ENCODE measurements at regions not wholly inside any gene's neighbourhood (a gene's known extent, or its start where the extent isn't known, plus 50 kb on each side); places are given as distances from the start of the nearest gene placed in this dataset.

- no peak for TF ChIP-seq CTCF (IDR thresholded peaks at IDR 0.05; ENCODE audit: unreplicated experiment)
- DNase-seq (ENCODE audit: unreplicated experiment), result peak; percentile 54
These were observed 264.0 kb downstream of the ATXN7L3B start for GRCh38 chr12:74801625-74802024.

GRCh38 chr12:74816398-74817175, 279.0 kb downstream of the ATXN7L3B start:
- Mint-ChIP-seq H3K27me3 (ENCODE audit: insufficient read depth, unreplicated experiment) (no peaks in the 10 kb centered on the region), H3K9me3 (ENCODE audit: unreplicated experiment) (no peaks in the 10 kb centered on the region)
- CTCF ChIA-PET, result no interaction called here

More at GRCh38 chr12:74801625-74802024, 264.0 kb downstream of the ATXN7L3B start:
- no peak overlapping the region for H3K27ac Mint-ChIP-seq (ENCODE audit: low read depth, unreplicated experiment)
- H3K27me3 Mint-ChIP-seq (ENCODE audit: insufficient read depth, unreplicated experiment), result no peaks in the 10 kb centered on the region
- H3K9me3 Mint-ChIP-seq (ENCODE audit: unreplicated experiment), result no peaks in the 10 kb centered on the region
- intact Hi-C loops (cut with micrococcal nuclease), result loop anchor here (2.0 to 10.0 kb wide), 2 partner anchors 111 to 703 kb away; no protein-coding TSS in a partner anchor
- H3K36me3 Mint-ChIP-seq (ENCODE audit: insufficient read depth, unreplicated experiment), result peaks cover 7% of the 10 kb centered on the region
- H3K4me3 Mint-ChIP-seq (ENCODE audit: unreplicated experiment), result no peak overlapping the region
- no TSS peak for BruUV-seq (replicated peaks)
- ChIA-PET POLR2A (no interaction called here), CTCF (interaction anchor here (0.6 to 1.0 kb wide), 3 partner anchors 485 to 1279 kb away, joined by 3 to 4 read pairs (median 3); no protein-coding TSS in a partner anchor)
- no peaks in the 10 kb centered on the region for H3K4me1 Mint-ChIP-seq (ENCODE audit: insufficient read depth, unreplicated experiment)

GRCh38 chr12:74817499-74817898, 279.9 kb downstream of the ATXN7L3B start:
- H3K27me3 Mint-ChIP-seq (ENCODE audit: insufficient read depth, unreplicated experiment), result no peaks in the 10 kb centered on the region
- no peaks in the 10 kb centered on the region for H3K36me3 Mint-ChIP-seq (ENCODE audit: insufficient read depth, unreplicated experiment)
- no peak overlapping the region for H3K4me3 Mint-ChIP-seq (ENCODE audit: unreplicated experiment)
- no peak for TF ChIP-seq CTCF (IDR thresholded peaks at IDR 0.05; ENCODE audit: unreplicated experiment)
- CTCF ChIA-PET, result interaction anchor here (0.6 kb wide), 1 partner anchor 430 kb away, joined by 3 read pairs; no protein-coding TSS in a partner anchor
- H3K9me3 Mint-ChIP-seq (ENCODE audit: unreplicated experiment), result no peaks in the 10 kb centered on the region
- no peak for DNase-seq (ENCODE audit: unreplicated experiment)
- BruUV-seq (replicated peaks), result no TSS peak
- H3K4me1 Mint-ChIP-seq (ENCODE audit: insufficient read depth, unreplicated experiment), result no peaks in the 10 kb centered on the region
- POLR2A ChIA-PET, result no interaction called here
- intact Hi-C loops (cut with micrococcal nuclease), result no loop called here
- H3K27ac Mint-ChIP-seq (ENCODE audit: low read depth, unreplicated experiment), result no peak overlapping the region

More at GRCh38 chr12:74816398-74817175, 279.0 kb downstream of the ATXN7L3B start:
- intact Hi-C loops (cut with micrococcal nuclease), result no loop called here
- Mint-ChIP-seq H3K36me3 (ENCODE audit: insufficient read depth, unreplicated experiment) (no peaks in the 10 kb centered on the region), H3K4me1 (ENCODE audit: insufficient read depth, unreplicated experiment) (no peaks in the 10 kb centered on the region), H3K27ac (ENCODE audit: low read depth, unreplicated experiment) (no peak overlapping the region), H3K4me3 (ENCODE audit: unreplicated experiment) (no peak overlapping the region)
- POLR2A ChIA-PET, result no interaction called here
- BruUV-seq (replicated peaks), result no TSS peak
- TF ChIP-seq CTCF (IDR thresholded peaks at IDR 0.05; ENCODE audit: unreplicated experiment), result no peak
- no peak for DNase-seq (ENCODE audit: unreplicated experiment)

GRCh38 chr12:74818412-74818811, 280.8 kb downstream of the ATXN7L3B start:
- Mint-ChIP-seq H3K4me1 (ENCODE audit: insufficient read depth, unreplicated experiment) (no peaks in the 10 kb centered on the region), H3K27ac (ENCODE audit: low read depth, unreplicated experiment) (no peak overlapping the region), H3K4me3 (ENCODE audit: unreplicated experiment) (no peak overlapping the region), H3K27me3 (ENCODE audit: insufficient read depth, unreplicated experiment) (no peaks in the 10 kb centered on the region), H3K36me3 (ENCODE audit: insufficient read depth, unreplicated experiment) (no peaks in the 10 kb centered on the region), H3K9me3 (ENCODE audit: unreplicated experiment) (no peaks in the 10 kb centered on the region)
- intact Hi-C loops (cut with micrococcal nuclease), result no loop called here
- DNase-seq (ENCODE audit: unreplicated experiment), result no peak
- TF ChIP-seq CTCF (IDR thresholded peaks at IDR 0.05; ENCODE audit: unreplicated experiment), result no peak
- CTCF ChIA-PET, result interaction anchor here (0.6 kb wide), 1 partner anchor 429 kb away, joined by 3 read pairs; no protein-coding TSS in a partner anchor
- POLR2A ChIA-PET, result no interaction called here
- BruUV-seq (replicated peaks), result no TSS peak

All from MCF 10A (cell line).